Upper lobe of right lung (tissue), 1 donor: ENCODE measurements at regions not wholly inside any gene's neighbourhood (a gene's known extent, or its start where the extent isn't known, plus 50 kb on each side); places are given as distances from the start of the nearest gene placed in this dataset.

Experiments used
- ATAC-seq: fragments of 200-7000 bp; cut with Tn5 transposase; one replicate; pipeline ENCODE4 v1.9.1; 2020; ENCODE audit warnings: mild to moderate bottlenecking, moderate library complexity
- DNase-seq: peaks from one replicate; pipeline ENCODE4 v3.0.0-alpha.2; 2020
- H3K27ac ChIP-seq: fragments of 200-600 bp; one replicate; pipeline ENCODE4 v1.8.0; 2022
- H3K27me3 ChIP-seq: fragments of 200-600 bp; one replicate; pipeline ENCODE4 v1.8.0; 2022; ENCODE audit warnings: mild to moderate bottlenecking
- H3K36me3 ChIP-seq: fragments of 200-600 bp; one replicate; pipeline ENCODE4 v1.8.0; 2022
- H3K4me1 ChIP-seq: fragments of 200-600 bp; one replicate; pipeline ENCODE4 v1.8.0; 2022
- H3K4me3 ChIP-seq: fragments of 200-600 bp; one replicate; pipeline ENCODE4 v1.8.0; 2022; ENCODE audit warnings: mild to moderate bottlenecking
- H3K9me3 ChIP-seq: fragments of 200-600 bp; one replicate; pipeline ENCODE4 v1.8.0; 2022
- intact Hi-C: fragments of 100-400 bp; cut with DNase I; formaldehyde crosslinking; loops from one replicate; pipeline ENCODE4 v1.11.0; 2022
- TF ChIP-seq, protein P1 (sequence below): fragments of 200-600 bp; IDR thresholded peaks from one replicate; pipeline ENCODE4 v1.8.0; 2022; ENCODE audit warnings: antibody characterized with exemption
- donor health status: DM: no; HTN: yes; CAD: no; lungs with severe emphysema.

DNA sequence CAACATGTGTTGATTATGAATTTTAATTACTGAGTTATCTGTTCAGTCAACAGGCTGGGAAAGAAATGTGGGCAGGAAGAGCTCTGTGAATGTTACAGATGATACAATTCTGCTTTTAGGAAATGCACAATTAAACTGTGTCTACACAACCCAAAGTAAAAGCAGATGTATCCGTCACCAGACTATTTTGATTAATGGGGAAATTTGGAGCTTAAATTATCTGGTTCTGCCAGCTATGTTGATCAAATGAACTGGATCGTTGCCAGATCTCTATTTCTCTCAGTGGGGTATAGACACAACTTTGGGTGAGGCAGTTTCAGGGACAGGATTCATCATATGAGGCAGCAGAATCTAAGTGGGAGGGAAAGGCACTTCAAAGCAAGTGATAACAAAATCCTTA lies 136.5 kb downstream of the NEUROD6 start:
- TF ChIP-seq, protein P1, sequence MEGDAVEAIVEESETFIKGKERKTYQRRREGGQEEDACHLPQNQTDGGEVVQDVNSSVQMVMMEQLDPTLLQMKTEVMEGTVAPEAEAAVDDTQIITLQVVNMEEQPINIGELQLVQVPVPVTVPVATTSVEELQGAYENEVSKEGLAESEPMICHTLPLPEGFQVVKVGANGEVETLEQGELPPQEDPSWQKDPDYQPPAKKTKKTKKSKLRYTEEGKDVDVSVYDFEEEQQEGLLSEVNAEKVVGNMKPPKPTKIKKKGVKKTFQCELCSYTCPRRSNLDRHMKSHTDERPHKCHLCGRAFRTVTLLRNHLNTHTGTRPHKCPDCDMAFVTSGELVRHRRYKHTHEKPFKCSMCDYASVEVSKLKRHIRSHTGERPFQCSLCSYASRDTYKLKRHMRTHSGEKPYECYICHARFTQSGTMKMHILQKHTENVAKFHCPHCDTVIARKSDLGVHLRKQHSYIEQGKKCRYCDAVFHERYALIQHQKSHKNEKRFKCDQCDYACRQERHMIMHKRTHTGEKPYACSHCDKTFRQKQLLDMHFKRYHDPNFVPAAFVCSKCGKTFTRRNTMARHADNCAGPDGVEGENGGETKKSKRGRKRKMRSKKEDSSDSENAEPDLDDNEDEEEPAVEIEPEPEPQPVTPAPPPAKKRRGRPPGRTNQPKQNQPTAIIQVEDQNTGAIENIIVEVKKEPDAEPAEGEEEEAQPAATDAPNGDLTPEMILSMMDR = no peak
- intact Hi-C loops = no loop called here
- no peak for DNase-seq
- no peak overlapping the region for H3K4me3 ChIP-seq
- no peaks in the 10 kb centered on the region for H3K27me3 ChIP-seq
- H3K27ac ChIP-seq = no peak overlapping the region
- H3K9me3 ChIP-seq = no peaks in the 10 kb centered on the region
- no peak for ATAC-seq
- no peaks in the 10 kb centered on the region for H3K4me1 ChIP-seq
- H3K36me3 ChIP-seq = no peaks in the 10 kb centered on the region

DNA sequence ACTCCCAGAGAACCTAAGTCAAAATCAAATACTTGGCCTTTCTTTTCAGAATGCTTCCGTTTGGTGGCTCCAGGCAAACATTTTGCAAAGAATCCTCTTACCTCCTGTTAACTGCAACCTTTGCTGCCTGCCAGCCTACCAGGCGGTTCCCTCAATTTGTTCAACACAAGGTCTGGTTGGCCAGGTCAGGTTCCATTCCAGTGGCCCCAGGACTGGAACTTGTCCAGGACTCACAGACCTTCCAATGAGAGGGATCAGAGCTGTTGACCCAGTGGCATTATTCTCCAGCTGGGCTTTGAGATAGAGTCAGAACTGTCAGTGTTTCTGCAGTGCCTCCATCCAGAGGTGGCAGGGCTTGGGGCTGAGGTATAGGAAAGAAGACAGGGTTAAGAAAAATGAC lies 137.0 kb downstream of the NEUROD6 start:
- no peak overlapping the region for H3K27ac ChIP-seq
- intact Hi-C loops = no loop called here
- H3K4me3 ChIP-seq = no peak overlapping the region
- ATAC-seq (no peak), DNase-seq (no peak)
- TF ChIP-seq, protein P1 = no peak
- H3K36me3 ChIP-seq = no peaks in the 10 kb centered on the region
- no peaks in the 10 kb centered on the region for H3K4me1 ChIP-seq
- no peaks in the 10 kb centered on the region for H3K27me3 ChIP-seq
- no peaks in the 10 kb centered on the region for H3K9me3 ChIP-seq

DNA sequence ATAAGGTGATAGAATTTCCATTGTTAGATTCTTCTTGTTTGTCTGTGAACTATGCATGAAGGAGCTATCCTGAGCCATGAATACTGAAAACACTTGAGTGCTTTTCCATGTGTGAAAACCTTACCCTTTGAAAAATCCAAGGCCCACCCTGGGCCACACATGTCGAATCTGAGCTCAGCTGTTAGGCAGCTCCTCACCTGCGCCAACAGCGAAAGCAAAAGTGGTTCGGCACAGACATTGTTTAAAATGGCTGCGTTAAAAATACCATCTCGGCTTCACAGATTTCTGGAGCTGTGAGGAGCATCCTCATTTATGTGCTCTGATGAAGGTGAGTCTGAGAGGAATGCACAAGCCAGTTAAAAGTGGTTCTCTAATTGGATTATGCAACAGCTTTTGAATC lies 137.7 kb downstream of the NEUROD6 start:
- ATAC-seq (no peak), DNase-seq (no peak)
- Histone ChIP-seq H3K27ac (no peak overlapping the region), H3K4me3 (no peak overlapping the region), H3K4me1 (no peaks in the 10 kb centered on the region), H3K9me3 (no peaks in the 10 kb centered on the region), H3K36me3 (no peaks in the 10 kb centered on the region), H3K27me3 (no peaks in the 10 kb centered on the region)
- TF ChIP-seq, protein P1 = no peak
- intact Hi-C loops = no loop called here

DNA sequence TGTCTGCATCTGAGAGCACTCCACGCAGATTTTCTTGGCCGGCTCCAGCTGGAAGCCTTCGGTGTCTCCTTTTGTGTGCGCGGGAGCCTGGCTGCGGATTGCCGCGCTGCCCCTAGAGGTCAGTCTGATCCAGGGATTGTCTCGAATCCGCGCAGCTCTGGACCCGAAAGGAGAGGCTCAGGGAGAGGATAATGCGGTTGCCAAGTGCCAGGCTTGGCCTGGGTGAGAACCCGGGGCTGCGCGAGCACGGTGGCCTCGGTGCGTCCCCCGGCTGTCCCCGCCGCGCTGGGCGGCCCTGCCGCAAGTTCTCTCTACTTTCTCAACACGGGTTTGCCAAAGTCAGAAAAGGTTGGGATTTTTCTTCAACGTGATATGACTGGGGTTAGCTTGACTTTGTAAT lies 140.9 kb downstream of the ADCYAP1R1 start:
- TF ChIP-seq, protein P1 = peak; percentile 62
- no peaks in the 10 kb centered on the region for H3K9me3 ChIP-seq
- DNase-seq = peak; percentile 73
- peaks cover 7% of the 10 kb centered on the region for H3K27me3 ChIP-seq
- H3K4me3 ChIP-seq = no peak overlapping the region
- no peaks in the 10 kb centered on the region for H3K4me1 ChIP-seq
- H3K27ac ChIP-seq = no peak overlapping the region
- intact Hi-C loops = no loop called here
- no peaks in the 10 kb centered on the region for H3K36me3 ChIP-seq
- peak; percentile 90 for ATAC-seq

DNA sequence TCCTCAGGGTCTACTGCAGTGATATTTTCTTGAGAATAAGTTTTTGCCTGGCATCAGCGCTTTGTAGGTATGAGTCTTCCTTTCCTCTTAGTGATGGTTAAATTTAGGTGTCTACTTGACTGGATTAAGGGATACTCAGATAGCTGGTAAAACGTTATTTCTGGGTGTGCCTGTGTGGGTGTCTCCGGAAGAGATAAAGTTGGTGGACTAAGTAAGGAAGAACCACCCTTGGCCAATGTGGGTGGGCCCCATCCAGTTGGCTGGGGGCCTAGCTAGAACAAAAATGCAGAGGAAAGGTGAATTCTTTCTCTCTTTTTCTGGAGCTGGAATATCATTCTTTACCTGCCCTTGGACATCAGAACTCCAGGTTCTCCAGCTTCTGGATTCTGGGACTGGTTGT lies 138.8 kb downstream of the ADCYAP1R1 start:
- Histone ChIP-seq H3K4me3 (no peak overlapping the region), H3K36me3 (no peaks in the 10 kb centered on the region), H3K27ac (no peak overlapping the region), H3K9me3 (no peaks in the 10 kb centered on the region), H3K27me3 (peaks cover 7% of the 10 kb centered on the region), H3K4me1 (no peaks in the 10 kb centered on the region)
- intact Hi-C loops = no loop called here
- no peak for ATAC-seq
- DNase-seq = no peak
- TF ChIP-seq, protein P1 = no peak

DNA sequence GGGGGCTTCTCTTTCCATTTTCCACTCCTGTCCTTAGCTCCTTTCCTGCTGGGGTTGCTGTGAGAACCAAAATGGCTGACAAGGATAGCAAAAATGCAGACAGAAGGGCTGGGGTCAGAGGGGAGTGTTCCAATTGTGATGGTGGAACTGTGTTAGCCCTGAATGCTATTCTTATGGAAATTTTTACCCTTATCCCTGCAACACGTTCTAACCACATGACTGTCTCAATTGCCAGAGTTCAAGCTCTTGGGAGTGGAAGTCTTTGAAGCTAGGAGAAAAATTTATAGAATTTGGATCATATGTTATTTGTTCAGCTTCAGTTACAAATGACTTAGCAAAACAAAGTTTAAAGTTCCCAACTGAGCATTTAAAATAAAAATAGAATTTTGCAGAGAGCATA lies 134.1 kb downstream of the ADCYAP1R1 start:
- intact Hi-C loops = no loop called here
- ATAC-seq = no peak
- no peak for DNase-seq
- no peaks in the 10 kb centered on the region for H3K9me3 ChIP-seq
- TF ChIP-seq, protein P1 = no peak
- H3K4me3 ChIP-seq = no peak overlapping the region
- no peak overlapping the region for H3K27ac ChIP-seq
- no peaks in the 10 kb centered on the region for H3K4me1 ChIP-seq
- no peaks in the 10 kb centered on the region for H3K36me3 ChIP-seq
- peaks cover 8% of the 10 kb centered on the region for H3K27me3 ChIP-seq
